Brain microvascular endothelial cell (primary cell): ENCODE measurements at regions not wholly inside any gene's neighbourhood (a gene's known extent, or its start where the extent isn't known, plus 50 kb on each side); places are given as distances from the start of the nearest gene placed in this dataset.

Experiments
- DNase-seq: peaks from one replicate; pipeline ENCODE4 v3.0.0-alpha.2; 2020
- H3K27ac ChIP-seq: fragments of 250-450 bp; sonication (Bioruptor Pico); 2 replicates; pipeline ENCODE4 v1.5.1; 2020; ENCODE audit warnings: mild to moderate bottlenecking, moderate library complexity
- H3K27me3 ChIP-seq: fragments of 250-450 bp; sonication (Bioruptor Pico); replicated peaks from 2 replicates; pipeline ENCODE4 v1.5.1; 2020; ENCODE audit warnings: mild to moderate bottlenecking
- H3K36me3 ChIP-seq: fragments of 250-450 bp; sonication (Bioruptor Pico); replicated peaks from 2 replicates; pipeline ENCODE4 v1.5.1; 2020; ENCODE audit warnings: mild to moderate bottlenecking
- H3K4me3 ChIP-seq: 2 replicates; pipeline ENCODE4 v1.5.1; 2011; ENCODE audit warnings: low read depth, mild to moderate bottlenecking, control low read depth, low read length, moderate library complexity
- in situ Hi-C: cut with HindIII; loops from 2 replicates; pipeline ENCODE4 v1.10.0; 2017; ENCODE audit warnings: low sequenced_read_pairs, low pct_ligation_motif_present
- TF ChIP-seq, protein P1 (sequence below): IDR thresholded peaks from 2 replicates; pipeline ENCODE4 v1.5.1; 2011; ENCODE audit warnings: low read depth, mild to moderate bottlenecking, moderate library complexity, low read length, control low read depth, inconsistent platforms; ENCODE audit errors: missing control alignments

DNA sequence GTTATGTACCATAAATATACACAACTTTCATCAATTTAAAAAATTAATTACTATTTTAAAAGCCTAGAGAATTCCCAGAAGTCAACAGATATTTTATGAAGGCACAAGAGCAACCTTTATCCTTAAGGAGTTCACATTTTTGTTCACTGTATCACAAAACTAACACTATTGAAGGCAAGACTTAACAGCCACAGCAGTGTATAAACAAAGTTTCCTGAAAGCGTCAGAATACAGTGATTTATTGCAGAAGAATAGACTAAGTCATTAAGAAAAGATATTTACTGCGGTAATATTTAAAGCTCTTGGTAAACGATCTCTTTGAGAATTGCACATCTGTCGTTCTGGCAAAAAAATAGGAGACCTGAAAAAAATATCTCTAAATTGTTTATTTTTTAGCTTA is 419.3 kb upstream of the NBEA start:
- H3K36me3 ChIP-seq, result no peaks in the 10 kb centered on the region
- H3K4me3 ChIP-seq, result no peak overlapping the region
- H3K27me3 ChIP-seq, result no peaks in the 10 kb centered on the region
- no peak overlapping the region for H3K27ac ChIP-seq
- TF ChIP-seq, protein P1, sequence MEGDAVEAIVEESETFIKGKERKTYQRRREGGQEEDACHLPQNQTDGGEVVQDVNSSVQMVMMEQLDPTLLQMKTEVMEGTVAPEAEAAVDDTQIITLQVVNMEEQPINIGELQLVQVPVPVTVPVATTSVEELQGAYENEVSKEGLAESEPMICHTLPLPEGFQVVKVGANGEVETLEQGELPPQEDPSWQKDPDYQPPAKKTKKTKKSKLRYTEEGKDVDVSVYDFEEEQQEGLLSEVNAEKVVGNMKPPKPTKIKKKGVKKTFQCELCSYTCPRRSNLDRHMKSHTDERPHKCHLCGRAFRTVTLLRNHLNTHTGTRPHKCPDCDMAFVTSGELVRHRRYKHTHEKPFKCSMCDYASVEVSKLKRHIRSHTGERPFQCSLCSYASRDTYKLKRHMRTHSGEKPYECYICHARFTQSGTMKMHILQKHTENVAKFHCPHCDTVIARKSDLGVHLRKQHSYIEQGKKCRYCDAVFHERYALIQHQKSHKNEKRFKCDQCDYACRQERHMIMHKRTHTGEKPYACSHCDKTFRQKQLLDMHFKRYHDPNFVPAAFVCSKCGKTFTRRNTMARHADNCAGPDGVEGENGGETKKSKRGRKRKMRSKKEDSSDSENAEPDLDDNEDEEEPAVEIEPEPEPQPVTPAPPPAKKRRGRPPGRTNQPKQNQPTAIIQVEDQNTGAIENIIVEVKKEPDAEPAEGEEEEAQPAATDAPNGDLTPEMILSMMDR, result no peak
- no peak for DNase-seq
- in situ Hi-C loops, result no loop called here

DNA sequence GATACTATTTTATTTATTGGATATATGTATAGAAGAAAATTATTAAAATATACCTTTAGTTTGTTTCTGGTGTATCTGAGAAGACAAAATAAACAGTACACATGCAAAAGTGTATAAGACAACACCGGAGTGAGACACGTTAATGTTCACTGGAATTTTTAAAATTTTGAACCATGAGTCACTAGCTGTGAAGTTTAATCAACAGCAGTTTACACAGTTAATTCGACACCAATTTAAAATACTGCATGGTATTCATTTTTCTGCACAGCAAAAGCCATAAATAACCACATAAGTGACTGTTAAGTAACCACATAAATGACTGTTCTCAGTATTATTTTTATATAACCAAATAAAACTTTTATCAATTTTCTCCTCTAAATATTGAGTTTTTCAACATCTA is 418.7 kb upstream of the NBEA start:
- DNase-seq, result no peak
- H3K27ac ChIP-seq, result no peak overlapping the region
- no peaks in the 10 kb centered on the region for H3K27me3 ChIP-seq
- no peak overlapping the region for H3K4me3 ChIP-seq
- H3K36me3 ChIP-seq, result no peaks in the 10 kb centered on the region
- TF ChIP-seq, protein P1, result no peak
- in situ Hi-C loops, result no loop called here

DNA sequence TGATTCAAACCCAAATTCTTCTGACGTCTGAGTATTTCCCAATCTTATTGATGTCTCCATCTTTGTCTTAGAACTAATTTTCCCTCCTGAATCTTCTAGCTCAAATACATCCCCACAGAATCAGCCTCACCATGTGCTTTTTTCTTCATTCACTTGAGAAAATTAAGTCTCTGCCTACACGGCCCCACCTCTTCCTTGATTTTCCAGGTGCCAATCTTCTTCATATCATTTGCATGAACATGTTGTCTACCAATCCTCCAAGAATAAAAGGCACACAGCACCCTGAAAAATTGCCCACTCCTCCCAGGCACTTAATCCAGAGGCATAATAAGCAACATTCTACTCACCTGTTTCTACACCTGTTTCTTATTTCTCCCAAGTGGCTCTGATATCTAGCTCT is 408.1 kb upstream of the NBEA start:
- in situ Hi-C loops, result no loop called here
- Histone ChIP-seq H3K36me3 (no peaks in the 10 kb centered on the region), H3K27ac (no peak overlapping the region), H3K4me3 (no peak overlapping the region), H3K27me3 (no peaks in the 10 kb centered on the region)
- DNase-seq, result no peak
- TF ChIP-seq, protein P1, result no peak

DNA sequence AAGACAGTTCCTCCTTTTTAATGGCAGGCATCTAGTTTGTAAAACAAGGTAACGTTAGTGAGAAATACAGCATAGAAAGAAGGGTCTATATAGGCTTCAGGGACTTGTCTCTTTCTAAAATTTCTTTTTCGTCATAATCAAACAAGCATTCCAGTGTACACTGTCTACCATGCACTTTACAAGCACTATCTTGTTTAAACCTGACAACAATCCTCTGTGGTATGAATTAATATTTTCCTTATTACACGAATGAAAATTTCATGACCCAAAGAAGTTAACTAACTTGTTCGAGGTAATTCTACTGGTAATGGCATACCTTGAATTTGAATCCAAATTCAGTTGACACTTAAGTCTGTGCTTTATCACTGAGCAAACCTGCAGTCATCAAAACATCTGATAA is 399.7 kb upstream of the NBEA start:
- no peak for DNase-seq
- TF ChIP-seq, protein P1, result no peak
- Histone ChIP-seq H3K27me3 (no peaks in the 10 kb centered on the region), H3K36me3 (no peaks in the 10 kb centered on the region), H3K4me3 (no peak overlapping the region), H3K27ac (no peak overlapping the region)
- in situ Hi-C loops, result no loop called here

DNA sequence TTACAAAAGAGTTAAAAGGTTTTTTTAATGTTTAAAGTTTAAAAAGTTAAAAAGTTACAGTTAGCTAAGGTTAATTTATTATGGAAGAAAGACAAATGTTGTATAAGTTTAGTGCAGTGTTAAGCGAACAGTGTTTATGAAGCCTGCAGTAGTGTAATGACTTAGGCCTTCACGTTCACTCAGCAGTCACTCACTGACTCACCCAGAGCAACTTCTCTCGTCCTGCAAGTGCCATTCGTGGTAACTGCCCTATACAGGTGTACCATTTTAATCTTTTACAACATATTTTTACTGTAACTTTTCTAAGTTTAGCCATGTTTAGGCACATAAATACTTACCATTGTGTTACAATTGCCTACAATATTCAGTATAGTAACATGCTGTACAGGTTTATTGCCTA is 398.2 kb upstream of the NBEA start:
- Histone ChIP-seq H3K27ac (no peak overlapping the region), H3K27me3 (no peaks in the 10 kb centered on the region), H3K36me3 (no peaks in the 10 kb centered on the region), H3K4me3 (no peak overlapping the region)
- TF ChIP-seq, protein P1, result no peak
- no peak for DNase-seq
- in situ Hi-C loops, result no loop called here

DNA sequence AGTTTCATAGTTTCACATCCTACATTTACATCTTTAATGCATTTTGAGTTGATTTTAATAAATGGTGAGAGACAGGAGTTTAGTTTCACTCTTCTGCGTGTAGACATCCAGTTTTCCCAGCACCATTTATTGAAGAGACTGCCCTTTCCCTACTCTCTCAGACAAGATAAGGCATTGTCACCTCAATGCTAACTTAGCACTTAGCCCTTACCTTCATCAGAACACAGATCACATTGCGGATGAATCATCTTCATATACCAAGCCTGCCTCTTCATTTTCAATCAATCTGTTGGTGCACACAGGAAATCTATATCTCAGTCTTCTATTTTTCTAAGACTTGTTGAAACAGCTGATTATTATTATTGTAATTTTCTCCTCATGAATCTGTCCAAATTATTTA is 396.6 kb upstream of the NBEA start:
- TF ChIP-seq, protein P1, result no peak
- no peak overlapping the region for H3K27ac ChIP-seq
- in situ Hi-C loops, result no loop called here

More for the DNA sequence above, 396.6 kb upstream of the NBEA start:
- H3K36me3 ChIP-seq, result no peaks in the 10 kb centered on the region
- no peaks in the 10 kb centered on the region for H3K27me3 ChIP-seq
- no peak for DNase-seq
- no peak overlapping the region for H3K4me3 ChIP-seq
